Glomerular visceral epithelial cell (primary cell): ENCODE measurements at regions not wholly inside any gene's neighbourhood (a gene's known extent, or its start where the extent isn't known, plus 50 kb on each side); places are given as distances from the start of the nearest gene placed in this dataset.
"Not testable (repeated sequence)": the region's sequence is repeated elsewhere in the genome, so short reads cannot be mapped to it uniquely, and the experiment has no call there.

Experiments
- DNase-seq: peaks from one replicate; pipeline ENCODE4 v3.0.0-alpha.2; 2016; ENCODE audit errors: extremely low spot score

- not testable (repeated sequence) for DNase-seq
Observed at GRCh38 chr16:88148078-88148477, 196.8 kb downstream of the BANP start.

DNA sequence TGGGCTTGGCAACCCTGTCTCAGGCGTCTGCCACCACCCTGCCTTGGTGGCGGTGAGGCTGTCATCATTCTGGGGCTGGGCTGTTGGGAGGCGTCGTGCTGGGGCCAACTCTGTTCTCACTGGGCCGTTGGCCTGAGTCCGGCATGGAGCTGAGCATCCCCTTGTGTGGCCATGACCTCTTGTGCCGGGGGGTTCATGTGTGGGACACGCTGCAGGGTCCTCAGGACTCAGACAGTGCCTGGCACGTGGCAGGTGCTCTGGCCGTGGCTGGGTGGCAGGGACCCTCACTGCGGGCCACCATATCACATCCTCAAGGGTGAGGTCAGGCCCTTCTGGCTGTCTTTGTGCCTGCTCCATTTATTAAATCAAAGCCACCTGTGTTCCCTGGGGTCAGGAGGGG is 197.4 kb downstream of the BANP start:
- DNase-seq, result not testable (repeated sequence)

GRCh38 chr16:88149158-88149603 is 197.9 kb downstream of the BANP start:
- DNase-seq, result not testable (repeated sequence)

GRCh38 chr16:88149663-88150062 is 198.4 kb downstream of the BANP start:
- DNase-seq, result not testable (repeated sequence)

DNA sequence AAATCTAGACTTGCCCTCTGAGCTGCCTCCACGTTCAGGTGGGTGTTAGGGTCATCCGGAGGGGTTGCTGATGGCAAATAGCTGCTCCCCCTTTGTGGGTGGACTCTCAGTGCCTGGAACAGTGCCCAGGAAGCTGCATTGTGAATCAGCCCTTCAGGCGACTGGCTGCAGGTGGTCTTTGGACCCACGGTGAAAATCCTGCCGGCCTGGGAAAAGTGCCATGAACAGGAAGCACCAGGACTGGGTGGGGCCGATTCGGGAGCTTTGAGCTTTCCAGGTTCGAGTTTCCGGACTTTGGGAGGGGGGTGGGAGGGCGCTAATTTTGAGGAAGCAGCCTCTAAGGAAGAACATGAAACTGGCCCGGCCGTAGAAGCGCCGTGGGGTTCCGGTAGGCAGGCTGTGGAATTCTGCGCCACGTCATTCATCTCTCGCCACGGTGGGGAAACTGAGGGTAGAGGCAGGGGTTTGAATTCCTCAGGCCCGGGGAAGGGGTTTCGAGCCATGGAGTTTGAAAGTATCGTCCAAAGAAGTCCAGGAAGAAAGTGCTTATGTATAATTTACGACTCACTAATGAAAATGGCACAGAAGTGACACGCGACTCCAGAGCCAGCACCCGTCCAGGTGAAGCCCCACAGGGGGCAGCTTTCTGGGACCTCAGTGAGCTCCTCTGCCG is 199.4 kb downstream of the BANP start:
- not testable (repeated sequence) for DNase-seq

GRCh38 chr16:88151129-88151499 is 199.9 kb downstream of the BANP start:
- DNase-seq, result not testable (repeated sequence)

DNA sequence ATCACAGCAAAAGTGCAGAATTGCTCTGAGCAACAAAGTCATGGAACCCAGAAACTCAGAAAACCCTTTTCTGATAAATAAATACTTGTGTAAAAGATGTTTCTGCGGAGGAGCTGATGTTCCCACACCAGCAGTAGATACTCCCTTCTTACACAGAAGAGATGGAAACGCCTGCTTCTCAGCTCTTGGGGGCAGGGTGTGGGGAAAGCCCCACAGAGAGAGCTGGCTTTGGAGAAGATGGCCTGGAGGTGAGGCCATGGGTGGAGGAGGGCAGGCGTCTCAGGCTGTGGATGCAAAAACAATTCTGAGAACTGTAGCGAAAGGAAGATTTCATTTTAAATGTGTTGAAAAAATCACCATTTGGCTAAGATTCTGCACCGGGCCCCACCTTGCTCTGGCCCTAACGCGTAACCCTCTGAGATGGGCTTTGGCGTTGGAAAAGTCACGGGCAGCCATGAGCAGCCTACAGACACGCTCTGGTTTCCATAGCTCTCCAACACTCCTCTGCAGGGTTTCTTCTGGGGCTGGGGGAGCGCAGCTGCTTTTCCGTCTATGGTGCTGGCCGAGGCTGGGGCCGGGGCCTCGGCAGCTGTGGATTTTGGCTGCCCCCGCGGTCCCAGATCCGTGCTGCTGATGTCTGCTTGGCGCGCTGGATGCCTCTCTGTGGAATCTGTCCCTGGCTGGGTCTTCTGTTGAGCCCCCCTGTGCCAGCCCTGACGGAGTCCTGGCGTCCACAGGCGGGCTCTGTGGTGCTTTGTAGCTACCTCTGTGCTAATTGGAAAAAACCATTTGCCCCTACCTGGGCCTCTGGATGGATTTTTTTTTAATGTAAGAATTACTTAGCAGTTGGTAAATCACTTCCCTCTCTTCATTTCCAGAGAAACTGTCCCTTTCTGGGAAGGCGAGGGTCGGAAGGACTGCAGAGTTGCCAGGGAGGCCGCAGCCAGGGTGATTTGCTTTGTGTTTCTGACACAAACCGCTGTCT is 200.9 kb downstream of the BANP start:
- not testable (repeated sequence) for DNase-seq

- DNase-seq, result not testable (repeated sequence)
Observed at GRCh38 chr16:88152879-88153278, 201.6 kb downstream of the BANP start.

DNA sequence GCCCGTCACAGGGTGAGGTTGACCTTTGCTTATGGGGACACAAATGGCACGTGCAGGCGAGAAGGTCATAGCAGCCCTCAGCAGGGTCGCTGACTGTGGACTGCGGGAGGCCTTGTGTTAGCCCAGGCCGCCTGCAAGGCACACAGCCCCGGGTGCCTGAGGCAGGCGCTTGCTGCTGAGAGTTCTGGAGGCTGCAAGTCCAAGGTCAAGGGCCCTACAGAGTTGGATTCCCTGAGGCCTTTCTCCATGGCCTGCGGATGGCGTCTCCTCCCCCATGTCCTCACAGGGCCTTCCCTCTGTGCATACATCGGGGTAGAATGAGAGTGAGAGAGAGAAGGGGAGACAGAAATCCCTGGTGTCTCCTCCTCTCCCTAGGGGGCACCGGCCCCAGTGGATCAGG is 202.3 kb downstream of the BANP start:
- DNase-seq, result not testable (repeated sequence)

DNA sequence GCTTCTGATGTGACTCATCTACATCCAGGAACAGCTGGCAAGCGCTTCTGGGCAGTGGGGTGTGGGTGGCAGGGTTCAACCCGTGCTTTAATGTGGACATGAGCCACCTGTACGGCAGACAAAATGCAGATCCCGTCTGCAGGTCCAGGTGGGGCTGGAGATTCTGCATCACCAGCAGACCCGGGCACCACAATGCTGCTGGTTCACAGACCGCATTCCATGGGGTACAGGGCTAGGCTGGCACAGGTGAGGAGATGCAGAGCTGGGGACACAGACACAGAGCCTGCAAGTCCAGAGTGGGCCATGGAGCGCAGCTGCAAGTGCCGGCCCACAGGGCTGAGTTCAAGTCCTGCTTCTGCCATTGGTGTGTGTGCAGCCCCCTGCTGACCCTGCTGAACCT is 203.7 kb downstream of the BANP start:
- not testable (repeated sequence) for DNase-seq

GRCh38 chr16:88155681-88156080 is 204.4 kb downstream of the BANP start:
- DNase-seq, result not testable (repeated sequence)

DNA sequence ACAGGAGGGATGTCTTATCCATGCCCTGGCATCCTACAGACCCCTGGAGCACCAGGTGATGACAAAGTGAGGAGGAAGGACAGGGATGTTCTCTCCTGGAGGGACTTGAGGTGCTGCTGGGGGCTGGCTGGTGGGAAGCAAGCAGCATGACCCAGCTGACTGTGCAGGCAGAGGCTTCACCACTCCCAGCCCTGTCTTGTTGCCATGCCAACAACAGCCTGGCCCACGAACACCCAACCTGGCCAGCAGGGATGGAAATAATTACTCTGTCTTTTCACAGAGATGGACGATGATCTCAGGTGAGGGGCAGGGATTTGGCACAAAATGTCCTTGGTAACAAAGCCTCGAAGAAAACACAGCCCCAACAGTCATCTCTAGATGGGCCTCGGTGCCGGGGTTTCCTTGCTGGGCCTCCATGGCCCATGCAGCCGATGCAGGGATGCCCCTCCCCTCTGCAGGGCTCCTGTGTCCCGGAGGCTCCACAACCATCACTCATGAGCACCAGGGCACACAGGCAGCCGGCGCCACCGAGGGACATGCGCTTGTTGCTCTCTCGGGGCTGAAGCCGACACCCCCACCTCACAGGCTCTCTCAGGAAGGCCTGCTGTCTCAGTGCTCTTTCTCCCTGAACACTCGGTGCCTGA is 205.5 kb downstream of the BANP start:
- DNase-seq, result not testable (repeated sequence)

- DNase-seq, result not testable (repeated sequence)
Observed at GRCh38 chr16:88157686-88158085, 206.5 kb downstream of the BANP start.

- DNase-seq, result not testable (repeated sequence)
Observed at GRCh38 chr16:88158256-88159045, 207.2 kb downstream of the BANP start.

DNA sequence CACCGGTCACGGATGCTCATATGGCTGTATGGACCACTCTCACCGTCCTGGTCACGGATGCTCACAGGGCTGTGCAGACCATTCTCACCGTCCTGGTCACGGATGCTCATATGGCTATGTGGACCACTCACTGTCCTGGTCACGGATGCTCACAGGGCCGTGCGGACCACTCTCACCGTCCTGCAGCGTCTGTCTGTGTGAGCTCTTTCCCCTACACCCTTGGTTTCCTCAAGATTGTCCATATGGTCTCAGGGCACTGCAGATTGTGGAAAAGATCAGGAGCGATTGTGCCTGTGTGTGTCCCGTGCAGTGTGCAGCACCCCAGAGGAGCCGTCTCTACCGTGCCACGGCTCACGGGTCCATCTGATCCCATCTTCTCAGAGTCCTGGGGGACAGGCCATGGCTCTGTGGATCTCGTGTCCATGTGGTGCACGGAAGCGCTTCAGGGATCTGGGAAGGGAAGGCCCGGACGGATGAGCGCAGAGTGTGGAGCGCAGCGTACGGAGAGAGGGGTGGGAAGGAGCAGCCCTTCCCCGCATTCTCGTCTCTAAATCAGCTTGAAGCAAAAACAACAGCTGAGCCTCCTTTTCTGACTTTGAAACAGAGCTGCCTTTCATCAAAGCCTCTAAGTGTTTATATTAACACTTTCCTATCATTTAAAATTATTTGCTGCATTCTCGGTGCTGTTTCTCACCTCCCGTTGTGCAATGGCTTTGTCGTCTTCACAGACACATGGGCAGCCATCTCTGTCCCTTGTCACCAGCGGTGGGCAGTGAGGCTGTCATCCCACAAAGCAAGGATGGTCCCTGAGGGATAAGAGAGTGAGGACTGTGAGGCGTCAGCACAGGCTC is 208.0 kb downstream of the BANP start:
- not testable (repeated sequence) for DNase-seq

- DNase-seq, result not testable (repeated sequence)
Observed at GRCh38 chr16:88159897-88160335, 208.7 kb downstream of the BANP start.

GRCh38 chr16:88161191-88161590 is 210.0 kb downstream of the BANP start:
- not testable (repeated sequence) for DNase-seq

DNA sequence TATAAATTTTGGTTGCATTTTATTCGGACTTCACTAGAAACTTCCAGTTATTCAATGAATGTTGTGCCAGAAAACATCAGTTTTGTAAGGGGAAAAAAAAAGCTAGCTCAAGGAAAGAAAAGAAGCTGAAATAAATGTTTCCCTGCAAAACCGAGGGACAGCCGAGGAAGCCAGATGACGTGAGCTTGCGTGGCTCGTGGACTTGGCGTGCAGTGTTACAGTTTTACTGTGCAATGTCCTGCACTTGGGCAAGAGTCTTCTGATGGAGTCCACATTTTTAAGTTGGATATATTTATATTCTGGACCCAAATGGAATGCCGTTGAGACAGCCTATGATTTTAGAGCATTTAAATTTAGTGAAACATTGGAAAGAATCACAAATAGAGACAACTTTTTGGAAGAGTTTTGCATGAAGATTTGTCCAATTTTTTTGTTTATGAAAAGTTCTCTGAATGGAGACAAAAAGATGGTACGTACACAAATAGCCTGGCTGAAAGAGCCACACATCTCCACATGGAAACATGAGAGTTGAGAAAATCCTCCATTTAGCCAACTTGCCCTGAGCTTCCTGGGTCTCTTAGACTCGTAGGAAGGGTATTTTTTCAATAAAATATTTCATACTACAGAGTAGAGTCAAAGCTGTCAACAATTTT is 210.5 kb downstream of the BANP start:
- not testable (repeated sequence) for DNase-seq

- DNase-seq, result not testable (repeated sequence)
Observed at GRCh38 chr16:88162778-88163177, 211.5 kb downstream of the BANP start.
